GM18502 (cell line): ENCODE measurements at regions not wholly inside any gene's neighbourhood (a gene's known extent, or its start where the extent isn't known, plus 50 kb on each side); places are given as distances from the start of the nearest gene placed in this dataset.

ENCODE experiments used
- ATAC-seq: cut with Tn5 transposase; IDR thresholded peaks from one replicate; pipeline ENCODE4 v1.9.1; 2021; ENCODE audit warnings: mild to moderate bottlenecking; ENCODE audit not compliant: unreplicated experiment, poor library complexity

DNA sequence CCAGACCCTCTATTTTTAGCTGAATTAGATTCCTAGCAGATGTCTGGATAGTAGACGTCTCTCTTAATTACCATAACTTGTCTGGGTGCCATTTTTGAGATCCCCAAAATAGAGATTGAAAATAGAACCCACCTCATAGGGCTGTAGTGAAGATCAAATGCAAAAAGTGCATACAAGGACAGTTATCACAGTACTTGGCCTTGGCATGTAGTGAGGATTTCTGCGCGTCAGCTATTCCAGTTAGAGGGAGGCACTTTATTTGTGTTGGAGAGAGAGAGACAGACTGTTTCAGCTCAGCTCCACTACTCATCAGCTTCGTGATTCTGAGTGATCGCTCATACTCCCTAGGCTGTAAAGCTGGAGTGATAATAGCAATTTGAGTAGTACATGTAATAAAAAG is 59.6 kb upstream of the CDH13 start:
- ATAC-seq: no peak

DNA sequence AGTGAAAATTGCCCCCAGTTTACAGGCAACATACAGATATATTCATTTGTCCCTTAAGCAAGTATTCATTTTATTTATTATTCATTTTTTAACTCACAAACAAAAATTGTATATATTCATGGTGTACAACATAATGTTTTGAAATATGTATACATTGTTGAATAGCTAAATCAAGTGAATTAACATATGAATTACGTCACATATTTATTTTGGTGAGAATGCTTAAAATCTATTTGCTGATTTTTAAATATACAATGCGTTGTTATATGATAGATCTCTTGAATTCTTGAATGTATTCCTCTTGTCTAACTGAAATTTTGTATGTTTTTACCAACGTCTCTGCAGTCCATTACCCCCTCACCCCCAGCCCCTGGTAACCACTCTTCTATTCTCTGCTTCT is 63.4 kb upstream of the CDH13 start:
- ATAC-seq: no peak

DNA sequence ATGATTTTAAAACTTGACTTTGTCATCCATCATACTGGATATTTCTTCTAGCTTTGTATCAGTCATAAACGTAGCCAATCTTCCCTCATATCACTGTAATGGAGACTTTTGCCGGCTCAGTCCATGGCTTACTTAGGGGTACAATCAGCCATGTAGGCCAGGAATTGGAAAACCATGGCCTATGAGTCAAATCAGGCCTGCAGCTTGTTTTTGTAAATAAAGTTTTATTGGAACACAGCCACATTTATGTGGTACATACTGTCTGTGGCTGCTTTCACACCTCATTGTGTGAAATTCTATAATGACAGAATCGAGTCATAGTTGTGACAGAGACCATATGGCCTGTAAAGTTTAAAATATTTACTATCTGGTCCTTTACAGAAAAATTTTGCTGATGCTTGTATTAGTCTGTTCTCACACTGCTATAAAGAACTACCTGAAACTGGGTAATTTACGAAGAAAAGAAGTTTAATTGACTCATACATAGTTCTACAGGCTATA is 64.5 kb upstream of the CDH13 start:
- ATAC-seq: no peak

DNA sequence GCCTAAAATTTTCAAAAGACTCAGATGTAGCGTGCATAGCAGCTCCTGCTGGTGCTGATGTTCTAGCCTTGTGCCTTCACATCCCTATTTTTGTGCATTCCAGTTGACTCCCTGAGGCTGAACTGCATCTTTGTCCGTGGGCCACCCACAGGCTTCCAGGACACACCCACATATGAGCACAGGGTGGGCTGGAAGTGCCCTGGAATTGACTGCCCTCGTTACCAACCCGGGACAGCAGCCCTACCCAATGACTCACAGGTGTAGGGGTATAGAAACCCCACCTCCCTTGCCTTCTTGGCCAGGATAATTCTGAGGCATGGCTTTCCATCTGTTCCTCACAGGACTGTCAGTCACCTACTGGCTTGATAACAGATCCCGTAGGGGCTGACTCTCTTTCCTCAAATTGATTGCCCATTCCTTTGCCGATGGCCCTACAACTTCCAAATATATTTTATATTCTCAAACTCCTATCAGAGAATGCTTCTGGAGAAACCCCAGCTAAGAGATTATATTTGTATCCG is 65.9 kb upstream of the CDH13 start:
- ATAC-seq: no peak

DNA sequence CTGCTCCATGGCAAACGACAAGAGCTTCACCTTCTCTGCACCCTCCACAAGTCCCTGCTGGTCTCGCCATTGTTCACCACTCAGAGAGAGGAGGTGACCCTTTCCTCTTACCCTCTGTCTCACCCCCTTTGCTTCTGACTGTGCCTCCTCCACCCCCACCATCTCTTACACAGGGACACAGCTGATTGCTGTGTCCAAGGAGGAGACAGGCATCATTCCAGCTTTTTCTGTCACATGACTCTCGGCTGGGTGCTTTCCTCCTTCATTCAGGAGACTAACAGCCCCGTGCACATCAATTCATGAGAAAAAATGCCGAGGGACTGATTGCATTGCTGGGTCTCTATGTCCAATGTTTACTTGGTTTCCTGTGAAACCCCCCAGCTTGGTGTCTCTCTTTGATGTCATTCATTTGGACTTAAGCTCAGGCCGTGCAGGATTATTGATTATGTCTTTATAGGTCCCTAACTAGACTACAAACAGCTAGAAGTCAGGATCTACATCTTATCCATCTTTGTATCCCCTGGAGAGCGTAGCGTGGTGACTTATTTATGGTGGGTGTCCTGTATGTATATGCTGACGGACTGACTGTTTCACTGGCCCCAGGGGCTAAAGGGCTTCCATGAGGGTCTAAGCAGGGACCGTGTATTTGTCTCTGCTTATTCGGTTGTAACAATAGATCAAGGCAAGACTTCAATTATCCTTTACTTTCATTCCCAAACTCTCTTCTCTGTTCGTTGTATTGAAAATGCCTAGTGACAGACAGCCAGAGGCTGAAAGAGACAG is 82.2 kb upstream of the CDH13 start:
- ATAC-seq: no peak

DNA sequence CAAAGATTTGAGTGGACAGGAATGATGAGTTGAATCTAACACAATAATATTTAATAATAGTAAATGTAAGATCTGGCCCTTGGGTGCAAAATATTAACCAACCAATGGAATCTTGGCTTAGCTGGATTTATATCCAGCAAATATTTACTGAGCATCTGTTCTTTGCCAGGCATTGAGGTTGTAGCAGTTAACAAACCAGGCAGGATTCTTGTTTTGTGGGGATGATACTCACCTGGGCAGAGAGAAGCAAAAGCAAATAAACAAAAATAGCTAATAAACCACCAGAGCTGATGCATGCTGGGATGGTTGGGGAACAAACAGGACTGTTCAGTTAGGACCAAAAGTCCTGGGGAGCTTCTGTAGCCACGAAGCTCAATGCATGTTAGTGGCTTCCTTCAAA is 84.1 kb upstream of the CDH13 start:
- no peak for ATAC-seq

DNA sequence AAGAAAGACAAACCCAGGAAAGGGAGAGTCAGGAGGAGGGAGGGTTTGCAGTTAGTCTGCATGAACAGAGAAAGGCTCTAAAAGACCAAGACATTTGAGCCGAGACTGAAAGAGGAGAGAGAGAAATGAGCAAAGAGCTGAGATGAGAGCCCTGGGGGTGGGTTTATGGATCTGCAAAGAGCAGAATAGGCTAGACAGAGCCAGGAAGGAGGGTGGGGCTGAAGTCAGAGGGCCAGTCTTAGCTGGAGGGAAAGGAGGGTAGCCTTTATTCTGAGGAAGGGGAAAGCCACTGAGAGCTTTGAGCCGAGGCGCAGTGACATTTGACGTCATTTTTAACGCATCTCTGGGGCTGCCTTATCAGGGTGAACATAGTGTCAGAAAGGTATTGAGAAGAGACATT is 85.7 kb upstream of the CDH13 start:
- ATAC-seq: no peak

DNA sequence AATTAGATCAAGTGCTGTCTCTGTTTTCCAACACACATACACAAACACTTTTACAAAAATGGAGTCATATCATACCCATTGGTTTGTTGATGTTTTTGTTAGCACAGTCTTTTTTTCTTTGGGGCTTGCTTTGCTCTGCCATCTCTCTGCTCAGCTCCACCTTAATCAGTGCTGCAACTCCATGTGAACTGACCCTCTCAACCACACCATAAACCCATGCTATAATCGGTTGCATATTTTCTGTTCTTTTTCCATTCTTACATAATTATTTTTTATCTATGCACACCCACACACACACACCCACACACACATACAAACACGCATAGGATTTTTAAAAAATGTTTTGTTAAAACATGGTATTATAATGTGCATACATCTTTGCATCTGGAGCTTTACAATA is 91.0 kb upstream of the CDH13 start:
- no peak for ATAC-seq

DNA sequence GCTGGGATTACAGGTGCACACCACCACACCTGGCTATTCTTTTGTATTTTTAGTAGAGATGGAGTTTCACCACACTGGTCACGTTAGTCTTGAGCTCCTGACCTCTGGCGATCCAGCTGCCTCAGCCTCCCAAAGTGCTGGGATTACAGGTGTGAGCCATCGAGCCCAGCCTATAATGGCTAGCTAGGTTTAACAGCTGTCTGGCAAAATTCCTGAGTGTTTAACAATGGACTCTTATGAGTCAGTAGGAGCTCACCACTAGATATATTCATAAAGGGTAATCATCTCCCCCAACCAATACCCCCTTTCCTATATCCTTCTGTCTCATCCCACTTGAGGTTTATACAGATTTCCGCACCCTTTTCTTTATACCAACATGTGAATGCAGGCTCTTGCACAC is 91.5 kb upstream of the CDH13 start:
- no peak for ATAC-seq

DNA sequence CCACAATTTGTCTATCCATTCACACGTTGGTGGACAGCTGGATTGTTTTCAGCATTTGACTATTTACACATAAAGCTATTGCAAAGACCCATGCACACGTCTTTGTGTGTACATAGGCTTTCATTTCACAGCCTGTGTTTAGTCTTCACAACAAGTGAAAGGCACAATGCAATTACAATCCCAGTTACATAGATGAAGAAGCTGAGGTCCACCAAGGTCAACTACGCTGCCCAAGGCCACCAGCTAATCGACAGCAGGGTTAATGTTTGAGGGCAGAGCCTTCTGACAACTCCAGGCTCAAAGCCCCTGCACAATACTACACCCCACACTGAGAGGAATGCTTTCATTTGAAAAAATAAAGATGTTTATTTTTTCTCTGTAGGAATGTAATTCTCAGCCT is 93.6 kb upstream of the CDH13 start:
- ATAC-seq: no peak

DNA sequence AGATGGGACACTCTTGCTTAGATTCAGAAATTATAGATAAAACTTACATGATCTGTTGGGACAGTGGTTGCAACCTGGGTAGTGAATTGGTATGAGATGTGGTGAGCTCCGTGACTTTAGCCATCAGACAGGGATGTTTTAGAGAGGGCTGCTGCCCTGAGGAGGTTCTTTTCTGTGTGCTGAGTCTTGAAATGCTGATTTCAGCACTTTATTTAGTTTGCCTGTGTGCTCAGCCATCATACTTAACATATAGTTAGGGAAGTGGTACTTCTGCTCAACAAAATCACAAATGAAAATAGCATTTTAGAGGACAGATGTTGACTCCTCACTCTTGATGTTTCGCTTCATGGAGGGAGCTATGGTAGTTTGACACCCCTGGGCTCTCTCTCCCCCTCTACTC is 95.9 kb upstream of the CDH13 start:
- ATAC-seq: no peak

DNA sequence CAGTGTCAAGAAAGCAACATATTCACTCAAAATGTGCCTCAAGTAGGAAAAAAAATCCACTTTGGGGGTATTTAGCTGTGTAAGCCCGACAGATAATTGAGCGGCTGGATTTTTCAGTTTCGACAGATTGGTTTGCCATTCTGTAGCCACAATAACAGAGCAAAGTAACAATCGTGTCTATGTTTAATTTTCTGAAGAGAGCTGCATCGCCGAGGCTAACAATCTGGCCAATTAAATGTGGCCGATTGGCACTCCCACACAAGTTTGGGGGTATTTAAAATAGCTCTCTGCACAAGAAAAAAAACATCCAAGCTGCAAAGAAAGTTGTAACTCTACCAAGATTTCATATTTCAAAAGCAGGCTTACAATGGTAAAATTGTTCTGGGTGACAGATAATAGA is 99.7 kb upstream of the CDH13 start:
- ATAC-seq: no peak

DNA sequence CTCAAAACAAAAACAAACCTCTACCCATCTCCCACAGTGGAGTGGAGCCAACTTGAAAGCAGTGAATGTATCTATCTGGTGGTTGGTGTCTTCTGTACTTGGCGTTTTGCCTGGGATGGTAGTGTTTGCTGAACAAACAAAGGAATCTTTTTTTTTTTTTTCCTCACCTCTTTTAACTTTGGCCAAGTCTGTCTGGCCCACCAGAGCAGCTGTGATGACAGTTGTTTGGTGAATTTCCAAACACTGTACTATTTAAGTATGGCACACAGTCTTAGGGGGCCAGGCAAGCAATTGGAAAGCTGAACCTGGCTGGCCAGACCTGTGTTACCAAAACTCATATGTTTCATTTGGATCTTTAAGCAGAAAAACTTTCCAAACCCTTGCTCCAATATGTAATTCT is 101.8 kb upstream of the CDH13 start:
- no peak for ATAC-seq

DNA sequence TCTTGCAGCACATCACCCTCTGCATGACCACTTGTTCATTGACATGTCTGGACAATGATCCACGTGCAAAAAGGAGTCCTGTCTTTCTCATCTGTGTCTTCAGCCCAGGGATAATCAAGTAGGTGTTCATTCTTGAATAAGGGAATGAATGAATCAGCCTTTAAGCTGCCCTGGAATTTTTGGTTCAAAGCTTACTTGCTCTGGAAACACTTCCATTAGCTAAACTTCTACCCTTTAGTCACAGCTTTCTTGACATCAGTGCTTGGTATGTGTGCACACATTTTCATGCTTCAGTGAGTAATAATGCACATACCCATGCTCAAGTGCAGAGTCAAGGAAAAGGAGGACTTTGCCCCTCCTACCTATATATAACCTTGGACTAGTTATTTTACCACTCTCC is 103.0 kb upstream of the CDH13 start:
- no peak for ATAC-seq

DNA sequence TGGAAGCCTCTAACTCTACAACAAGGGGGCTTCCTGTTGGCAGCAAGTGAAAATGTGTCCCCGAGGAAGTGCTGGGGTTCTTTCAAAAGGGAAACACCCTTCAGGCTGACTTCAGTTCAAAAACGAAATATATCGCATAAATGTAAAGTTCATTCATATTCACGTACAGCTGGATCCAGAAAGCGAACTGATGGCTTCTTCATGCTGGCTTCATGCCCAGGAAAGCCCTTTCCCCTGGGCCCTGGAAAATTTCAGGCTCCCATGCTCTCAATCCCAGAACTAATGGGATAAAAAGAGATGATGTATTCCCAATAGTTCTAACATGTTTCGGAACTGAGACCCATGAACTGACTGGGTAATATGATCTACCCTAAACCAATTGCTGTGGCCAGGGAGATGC is 104.7 kb upstream of the CDH13 start:
- no peak for ATAC-seq

DNA sequence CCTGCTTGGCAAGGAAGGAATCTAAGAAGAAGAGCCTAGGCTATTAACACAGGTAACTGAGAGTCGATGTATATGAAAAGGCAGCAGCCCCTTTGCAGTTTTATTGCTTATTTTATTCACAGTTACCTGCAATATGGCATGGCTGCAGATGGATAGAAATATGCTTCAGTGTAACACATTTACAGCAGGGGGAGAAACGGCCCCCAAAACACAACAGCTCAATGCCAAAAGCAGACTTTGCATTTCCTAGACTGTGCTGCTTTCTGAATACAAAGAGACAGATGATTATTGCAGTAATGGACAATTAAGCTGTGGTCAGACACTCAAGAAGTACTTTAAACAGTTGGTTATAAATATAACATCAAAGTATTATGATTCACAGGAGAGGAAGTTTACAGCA is 108.0 kb upstream of the CDH13 start:
- no peak for ATAC-seq

DNA sequence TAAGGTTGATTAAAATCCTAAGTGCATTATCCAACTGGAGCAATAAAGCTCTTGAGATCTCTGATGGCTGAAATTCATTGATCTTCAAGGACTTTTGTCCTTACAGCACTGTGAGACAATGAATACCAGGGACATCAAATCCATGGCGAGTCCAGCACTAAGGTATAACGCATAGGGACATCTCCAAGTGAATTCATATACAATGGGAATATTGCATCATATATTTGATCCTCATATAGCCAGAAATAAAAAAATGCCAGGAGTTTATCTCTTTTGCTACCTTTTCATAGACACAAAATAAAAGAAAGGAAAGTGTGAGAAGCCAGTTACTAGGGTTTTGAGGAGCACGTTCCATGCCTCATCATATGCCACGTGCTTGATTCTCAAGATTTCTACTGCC is 112.5 kb upstream of the CDH13 start:
- ATAC-seq: no peak

DNA sequence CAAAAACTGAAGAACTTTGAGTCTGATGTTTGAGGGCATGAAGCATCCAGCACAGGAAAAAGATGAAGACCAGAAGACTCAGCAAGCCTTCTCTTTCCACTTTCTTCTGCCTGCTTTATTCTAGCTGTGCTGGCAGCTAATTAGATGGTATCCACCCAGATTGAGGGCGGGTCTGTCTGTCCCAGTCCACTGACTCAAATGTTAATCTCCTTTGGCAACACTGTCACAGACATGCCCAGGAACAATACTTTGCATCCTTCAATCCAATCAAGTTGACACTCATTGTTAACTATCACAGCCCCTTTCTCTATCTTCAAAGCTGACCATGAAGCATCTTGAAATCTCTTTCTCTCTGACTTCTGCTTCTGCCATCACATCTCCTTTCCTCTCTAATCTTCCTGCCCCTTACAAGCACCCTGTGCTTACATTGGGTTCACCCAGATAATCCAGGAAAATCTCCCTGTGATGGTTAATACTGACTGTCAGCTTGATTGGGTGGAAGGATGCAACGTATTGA is 115.9 kb upstream of the CDH13 start:
- no peak for ATAC-seq

DNA sequence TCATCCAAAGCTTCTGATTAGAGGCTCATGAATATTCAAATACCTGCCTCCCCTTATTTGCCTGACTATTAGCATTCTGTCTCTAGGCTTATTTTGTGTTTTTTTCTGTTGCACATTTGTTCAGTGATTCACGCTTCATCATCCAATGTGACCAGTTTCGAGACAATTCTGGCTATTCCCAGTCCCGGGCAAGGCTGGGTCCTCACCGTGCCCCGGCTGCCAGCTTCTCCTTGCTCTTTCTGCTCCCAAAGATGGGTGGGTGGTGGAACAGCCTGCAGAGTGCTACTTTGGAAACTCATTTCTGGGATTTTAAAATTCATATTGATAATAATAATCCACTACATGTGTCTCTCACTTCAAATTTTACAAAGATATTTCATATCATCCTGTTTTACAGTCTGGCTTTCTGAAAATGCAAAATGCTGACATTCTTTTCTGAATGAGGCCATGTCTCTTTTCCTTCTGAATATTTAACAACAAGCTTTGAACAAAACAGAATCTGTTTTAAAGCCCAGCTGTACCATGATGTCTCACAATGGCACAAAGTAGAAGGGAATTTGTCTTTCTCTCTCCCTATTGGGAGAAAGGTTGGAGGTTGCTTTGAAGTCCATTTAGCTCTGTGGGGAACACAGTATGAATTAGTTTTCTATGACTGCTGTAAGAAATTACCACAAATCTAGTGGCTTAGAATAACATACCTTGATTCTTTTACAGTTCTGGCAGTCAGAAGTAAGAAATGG is 116.9 kb upstream of the CDH13 start:
- no peak for ATAC-seq

DNA sequence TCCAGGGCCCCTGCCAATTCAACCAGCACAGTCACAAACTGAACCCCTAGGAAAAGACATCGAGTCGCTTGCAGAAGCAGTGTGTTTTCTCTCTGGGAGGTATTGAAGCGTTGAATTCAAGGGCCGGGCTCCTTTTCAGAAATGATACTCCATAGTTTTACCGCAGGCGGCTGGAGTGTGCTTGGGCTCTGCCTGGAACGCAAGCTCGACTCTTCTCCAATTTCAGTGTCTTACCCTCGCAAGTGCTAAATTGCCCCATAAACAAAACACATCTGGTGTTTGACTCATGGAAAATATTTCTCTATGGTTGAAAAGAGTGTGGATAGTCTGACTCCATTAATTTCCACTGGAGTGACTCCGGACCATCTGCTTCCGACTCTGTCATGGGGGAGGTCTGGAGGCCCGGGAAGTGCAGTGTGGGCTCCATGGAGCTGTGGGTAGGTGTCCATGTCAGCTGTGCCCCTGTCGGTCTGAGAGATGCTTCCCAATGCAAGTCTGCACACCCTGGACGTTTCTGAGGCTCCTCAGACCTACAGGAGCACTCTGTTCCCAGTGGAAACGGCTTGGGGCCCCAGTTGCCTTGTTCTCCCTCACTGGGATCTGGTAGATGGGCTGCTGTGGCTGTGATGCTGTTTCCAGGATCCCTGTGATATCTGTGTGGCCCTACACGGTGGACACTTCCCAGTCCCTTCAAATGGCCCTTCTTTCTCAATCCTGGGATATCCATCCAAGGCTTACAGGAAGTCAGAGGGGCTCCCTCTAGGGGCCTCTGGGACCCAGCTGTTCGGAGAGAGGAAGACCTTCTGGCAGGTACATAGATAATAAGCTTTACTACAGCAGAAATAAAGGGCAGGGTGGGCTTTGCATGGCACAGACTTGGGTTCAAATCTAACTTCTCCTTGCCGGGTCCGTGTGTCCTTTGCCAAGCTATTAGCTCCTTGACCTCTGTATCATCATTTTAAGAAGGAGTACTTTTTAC is 119.8 kb upstream of the CDH13 start:
- no peak for ATAC-seq
